ENCODE measurements at regions not wholly inside any gene's neighbourhood (a gene's known extent, or its start where the extent isn't known, plus 50 kb on each side); places are given as distances from the start of the nearest gene placed in this dataset.

DNA sequence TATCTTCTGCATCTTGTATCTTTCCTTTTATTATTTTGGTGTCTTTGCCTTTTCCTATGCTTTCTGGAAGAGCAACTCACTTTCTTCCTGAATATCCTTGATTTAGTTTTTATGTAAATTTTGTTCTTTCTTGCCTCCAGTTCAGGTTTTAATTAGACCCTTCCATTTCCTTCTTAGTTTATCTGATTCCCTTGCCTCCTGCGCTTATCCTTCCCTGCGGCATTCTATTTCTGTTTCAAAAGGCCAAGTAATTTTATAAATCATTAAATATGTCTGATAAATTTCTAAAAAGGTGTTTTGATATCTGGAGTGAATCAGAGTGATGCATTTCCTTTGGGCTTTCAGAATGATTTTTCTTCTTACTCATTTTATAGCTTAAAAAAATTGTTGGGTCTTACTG is 167.7 kb upstream of the WDR11 start:
- no peak for DNase-seq (ENCODE audit: low spot score)
- TF ChIP-seq, protein P1, sequence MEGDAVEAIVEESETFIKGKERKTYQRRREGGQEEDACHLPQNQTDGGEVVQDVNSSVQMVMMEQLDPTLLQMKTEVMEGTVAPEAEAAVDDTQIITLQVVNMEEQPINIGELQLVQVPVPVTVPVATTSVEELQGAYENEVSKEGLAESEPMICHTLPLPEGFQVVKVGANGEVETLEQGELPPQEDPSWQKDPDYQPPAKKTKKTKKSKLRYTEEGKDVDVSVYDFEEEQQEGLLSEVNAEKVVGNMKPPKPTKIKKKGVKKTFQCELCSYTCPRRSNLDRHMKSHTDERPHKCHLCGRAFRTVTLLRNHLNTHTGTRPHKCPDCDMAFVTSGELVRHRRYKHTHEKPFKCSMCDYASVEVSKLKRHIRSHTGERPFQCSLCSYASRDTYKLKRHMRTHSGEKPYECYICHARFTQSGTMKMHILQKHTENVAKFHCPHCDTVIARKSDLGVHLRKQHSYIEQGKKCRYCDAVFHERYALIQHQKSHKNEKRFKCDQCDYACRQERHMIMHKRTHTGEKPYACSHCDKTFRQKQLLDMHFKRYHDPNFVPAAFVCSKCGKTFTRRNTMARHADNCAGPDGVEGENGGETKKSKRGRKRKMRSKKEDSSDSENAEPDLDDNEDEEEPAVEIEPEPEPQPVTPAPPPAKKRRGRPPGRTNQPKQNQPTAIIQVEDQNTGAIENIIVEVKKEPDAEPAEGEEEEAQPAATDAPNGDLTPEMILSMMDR (IDR thresholded peaks at IDR 0.05; ENCODE audit: borderline replicate concordance, control extremely low read depth, extremely low read depth, insufficient read depth, missing control alignments), result no peak
- in situ Hi-C loops (cut with MboI; ENCODE audit: low sequenced_read_pairs, unreplicated experiment), result no loop called here

DNA sequence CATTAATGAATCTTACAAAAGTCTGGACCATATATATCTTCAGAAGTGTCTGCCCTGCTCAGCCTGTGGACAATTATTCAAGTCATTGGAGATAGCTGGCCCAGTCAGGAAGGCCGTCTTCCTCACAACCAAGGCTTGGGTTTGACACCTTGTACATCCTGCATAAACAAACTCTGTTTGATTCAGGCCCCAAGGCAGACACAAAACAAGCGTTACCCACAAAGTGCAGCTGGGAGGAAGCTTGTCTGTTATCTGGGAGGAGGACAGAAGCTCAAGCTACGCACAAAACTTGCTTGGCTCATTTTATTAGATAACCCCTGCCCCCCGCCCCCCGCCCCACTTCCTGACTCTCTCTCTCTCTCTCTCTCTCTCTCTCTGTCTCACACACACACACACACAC is 166.9 kb upstream of the WDR11 start:
- in situ Hi-C loops (cut with MboI; ENCODE audit: low sequenced_read_pairs, unreplicated experiment), result no loop called here
- TF ChIP-seq, protein P1 (IDR thresholded peaks at IDR 0.05; ENCODE audit: borderline replicate concordance, control extremely low read depth, extremely low read depth, insufficient read depth, missing control alignments), result no peak
- no peak for DNase-seq (ENCODE audit: low spot score)

DNA sequence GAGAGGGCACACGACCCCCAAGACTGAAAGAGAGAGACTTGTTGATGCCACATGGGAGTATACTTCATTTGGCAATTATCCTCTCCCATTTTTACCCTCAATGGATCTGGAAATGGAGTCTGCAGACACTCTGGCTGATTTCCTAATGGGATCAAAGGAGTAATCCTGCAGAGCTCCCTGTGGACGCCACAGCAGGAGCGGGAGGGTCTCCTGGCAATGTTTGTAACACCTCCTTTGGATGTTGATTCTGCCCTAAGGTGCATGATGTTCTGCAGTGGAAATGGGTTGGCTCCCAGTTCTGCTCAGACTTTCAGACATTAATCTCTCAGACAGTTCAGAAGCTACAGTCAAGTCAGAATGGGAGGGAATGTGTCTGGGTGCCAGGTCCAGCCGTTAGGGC is 166.0 kb upstream of the WDR11 start:
- TF ChIP-seq, protein P1 (IDR thresholded peaks at IDR 0.05; ENCODE audit: borderline replicate concordance, control extremely low read depth, extremely low read depth, insufficient read depth, missing control alignments), result no peak
- no peak for DNase-seq (ENCODE audit: low spot score)
- in situ Hi-C loops (cut with MboI; ENCODE audit: low sequenced_read_pairs, unreplicated experiment), result no loop called here

DNA sequence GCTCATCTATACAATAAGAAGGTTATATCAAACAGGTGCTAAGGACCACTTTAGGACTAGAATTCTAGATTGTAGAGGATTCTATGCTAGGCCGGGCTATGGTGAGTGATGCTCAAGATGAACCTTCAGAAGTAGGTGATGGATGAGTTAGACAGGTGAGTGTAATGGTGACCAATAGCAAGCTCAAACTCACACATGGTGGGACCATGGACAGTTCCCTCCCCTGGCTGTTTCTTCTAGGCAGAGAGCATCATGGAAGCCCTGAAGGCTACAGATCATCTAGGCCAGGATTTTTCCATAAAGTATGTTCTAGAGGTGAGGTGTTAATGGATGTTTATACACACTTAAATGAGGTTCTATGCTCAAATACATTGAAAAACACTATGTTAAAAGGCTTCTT is 162.2 kb upstream of the WDR11 start:
- in situ Hi-C loops (cut with MboI; ENCODE audit: low sequenced_read_pairs, unreplicated experiment), result no loop called here
- no peak for DNase-seq (ENCODE audit: low spot score)

DNA sequence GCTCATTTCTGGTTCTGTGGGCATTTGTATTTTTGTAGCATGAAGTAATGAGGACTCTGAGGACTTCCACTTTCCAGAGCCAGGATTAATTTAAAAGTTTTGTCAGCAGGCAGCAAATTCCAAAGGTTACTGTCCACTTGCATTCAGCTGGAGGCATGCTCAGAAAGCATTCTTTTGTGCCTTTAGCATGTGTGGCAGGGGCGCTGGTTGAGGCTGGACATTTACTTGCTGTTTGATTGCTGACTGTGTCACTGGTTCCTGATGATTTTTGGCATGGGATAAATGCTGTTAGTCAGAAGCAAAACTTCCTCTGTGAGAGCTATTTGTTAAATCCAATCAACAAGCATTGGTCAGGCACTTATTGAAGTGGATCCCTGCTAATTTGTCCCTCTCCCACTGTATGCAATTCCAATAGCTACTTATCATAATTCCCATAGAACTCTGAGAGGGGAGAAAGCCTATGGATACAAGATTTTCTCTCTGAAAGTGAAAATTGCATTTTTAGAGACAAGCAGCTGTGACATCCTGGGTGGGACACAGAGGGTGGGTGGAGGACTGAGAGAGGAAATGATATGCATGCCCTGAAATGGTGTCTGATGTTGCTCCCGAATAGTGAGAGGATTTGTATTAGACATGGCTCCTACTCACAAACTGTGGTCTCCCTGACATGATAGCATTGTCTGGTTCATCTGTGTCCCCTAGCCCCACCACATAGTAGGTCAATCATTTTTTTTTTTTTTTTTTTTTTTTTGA is 161.2 kb upstream of the WDR11 start:
- TF ChIP-seq, protein P1 (IDR thresholded peaks at IDR 0.05; ENCODE audit: borderline replicate concordance, control extremely low read depth, extremely low read depth, insufficient read depth, missing control alignments), result no peak
- in situ Hi-C loops (cut with MboI; ENCODE audit: low sequenced_read_pairs, unreplicated experiment), result no loop called here
- DNase-seq (ENCODE audit: low spot score), result no peak

More for the DNA sequence above, 162.2 kb upstream of the WDR11 start:
- TF ChIP-seq, protein P1 (IDR thresholded peaks at IDR 0.05; ENCODE audit: borderline replicate concordance, control extremely low read depth, extremely low read depth, insufficient read depth, missing control alignments), result no peak

DNA sequence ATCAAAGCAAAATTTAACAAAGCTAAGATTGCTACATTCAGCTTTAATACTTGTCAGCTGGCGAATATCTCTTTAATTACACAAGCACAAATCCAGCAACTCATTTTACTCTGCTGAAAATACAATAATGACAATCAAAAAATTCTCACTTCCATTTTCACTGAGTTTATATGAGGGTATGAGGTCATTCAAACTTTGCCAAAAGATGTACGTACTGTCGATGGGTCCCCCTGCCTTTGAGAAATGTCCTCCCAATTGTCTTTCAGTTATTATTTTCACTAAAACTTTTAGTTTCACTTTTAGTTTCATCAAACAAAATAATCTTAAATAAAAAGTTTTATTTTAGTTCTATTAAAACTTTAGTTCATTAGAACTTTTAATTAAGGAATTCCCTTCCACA is 159.5 kb upstream of the WDR11 start:
- TF ChIP-seq, protein P1 (IDR thresholded peaks at IDR 0.05; ENCODE audit: borderline replicate concordance, control extremely low read depth, extremely low read depth, insufficient read depth, missing control alignments), result no peak
- in situ Hi-C loops (cut with MboI; ENCODE audit: low sequenced_read_pairs, unreplicated experiment), result no loop called here
- DNase-seq (ENCODE audit: low spot score), result no peak
